Neural cell (in vitro differentiated cells): ENCODE measurements at regions not wholly inside any gene's neighbourhood (a gene's known extent, or its start where the extent isn't known, plus 50 kb on each side); places are given as distances from the start of the nearest gene placed in this dataset.

ENCODE experiments used
- EZH2 ChIP-seq: fragments of 200-600, 300-800 bp; shearing (Covaris generic), sonication (generic); IDR thresholded peaks from 2 replicates; pipeline ENCODE4 v1.6.1; 2014; ENCODE audit warnings: antibody characterized with exemption, low read length, borderline replicate concordance, mild to moderate bottlenecking; ENCODE audit not compliant: insufficient read depth, poor library complexity, severe bottlenecking
- TF ChIP-seq, protein P1 (sequence below): fragments of 450-650 bp; IDR thresholded peaks from 2 replicates; pipeline ENCODE4 v1.5.1; 2014; ENCODE audit warnings: antibody characterized with exemption, mild to moderate bottlenecking, moderate library complexity; ENCODE audit not compliant: poor library complexity, severe bottlenecking

DNA sequence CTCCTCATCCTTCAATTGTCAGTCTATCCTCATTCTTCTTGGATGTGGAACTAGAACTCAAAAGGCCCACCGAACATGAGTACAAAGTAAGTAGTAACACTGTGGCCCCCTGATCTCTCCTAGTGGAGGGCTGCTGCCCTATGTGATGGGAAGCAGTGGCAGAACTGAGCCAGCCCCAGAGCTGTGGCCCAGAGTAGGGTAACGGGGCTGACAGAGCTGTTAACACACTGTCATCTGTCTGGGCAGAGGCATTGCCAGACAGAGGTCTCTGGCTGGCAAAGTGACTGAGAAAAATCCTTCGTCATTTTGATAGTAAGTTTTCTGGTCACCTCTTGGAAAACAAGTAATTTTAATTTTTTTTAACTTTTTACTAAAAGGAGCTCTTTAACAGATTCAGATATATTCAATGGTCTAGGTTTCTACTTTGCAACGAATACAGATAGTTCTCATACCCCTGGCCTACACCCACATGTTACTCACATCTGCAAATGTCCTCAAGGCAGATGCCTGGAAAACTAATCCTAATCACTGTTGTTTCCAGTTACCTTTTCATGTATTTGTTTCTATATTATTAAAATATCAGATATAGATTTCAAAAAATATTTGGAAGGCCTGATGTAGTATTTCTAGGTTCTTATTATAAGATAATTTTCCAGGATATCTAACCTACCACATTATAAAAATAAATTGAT is 588.7 kb downstream of the CPS1 start:
- TF ChIP-seq, protein P1, sequence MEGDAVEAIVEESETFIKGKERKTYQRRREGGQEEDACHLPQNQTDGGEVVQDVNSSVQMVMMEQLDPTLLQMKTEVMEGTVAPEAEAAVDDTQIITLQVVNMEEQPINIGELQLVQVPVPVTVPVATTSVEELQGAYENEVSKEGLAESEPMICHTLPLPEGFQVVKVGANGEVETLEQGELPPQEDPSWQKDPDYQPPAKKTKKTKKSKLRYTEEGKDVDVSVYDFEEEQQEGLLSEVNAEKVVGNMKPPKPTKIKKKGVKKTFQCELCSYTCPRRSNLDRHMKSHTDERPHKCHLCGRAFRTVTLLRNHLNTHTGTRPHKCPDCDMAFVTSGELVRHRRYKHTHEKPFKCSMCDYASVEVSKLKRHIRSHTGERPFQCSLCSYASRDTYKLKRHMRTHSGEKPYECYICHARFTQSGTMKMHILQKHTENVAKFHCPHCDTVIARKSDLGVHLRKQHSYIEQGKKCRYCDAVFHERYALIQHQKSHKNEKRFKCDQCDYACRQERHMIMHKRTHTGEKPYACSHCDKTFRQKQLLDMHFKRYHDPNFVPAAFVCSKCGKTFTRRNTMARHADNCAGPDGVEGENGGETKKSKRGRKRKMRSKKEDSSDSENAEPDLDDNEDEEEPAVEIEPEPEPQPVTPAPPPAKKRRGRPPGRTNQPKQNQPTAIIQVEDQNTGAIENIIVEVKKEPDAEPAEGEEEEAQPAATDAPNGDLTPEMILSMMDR, result no peak
- no peak for TF ChIP-seq EZH2
